ENCODE measurements at regions not wholly inside any gene's neighbourhood (a gene's known extent, or its start where the extent isn't known, plus 50 kb on each side); places are given as distances from the start of the nearest gene placed in this dataset.

DNA sequence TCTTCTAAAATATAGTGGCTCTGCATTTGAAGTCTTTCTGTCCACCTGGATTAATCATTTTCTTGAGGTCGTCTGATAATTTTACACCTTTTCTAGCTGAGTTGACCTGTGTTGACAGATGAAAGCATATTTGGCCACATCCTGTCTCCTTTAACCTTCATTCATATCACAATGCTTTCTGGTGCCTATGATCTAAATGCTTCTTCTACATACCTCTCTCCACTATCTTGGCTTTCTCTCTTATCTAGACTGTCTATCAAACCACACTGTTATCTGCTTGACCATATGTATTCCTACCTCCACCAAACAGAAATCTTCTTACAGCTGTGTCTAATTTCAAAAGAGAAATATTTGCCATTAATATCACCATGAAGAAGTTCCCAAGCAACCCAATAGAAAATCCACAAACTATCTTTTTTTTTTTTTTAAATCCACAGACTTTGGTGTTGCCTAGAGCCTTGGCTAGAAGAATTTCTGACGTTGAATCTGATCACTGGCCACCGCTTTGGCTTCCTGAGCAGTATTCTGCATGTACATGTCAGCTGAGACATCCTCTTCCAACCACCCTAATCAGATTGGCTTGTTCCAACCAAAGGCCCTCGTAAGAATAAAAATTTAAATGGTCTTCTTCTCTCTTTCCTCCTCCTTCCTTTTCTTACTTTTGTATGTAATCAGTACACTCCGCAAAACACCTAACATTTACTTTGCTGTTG, 66.3 kb upstream of the SP4 start:
- no peak for DNase-seq (ENCODE audit: low spot score)

DNA sequence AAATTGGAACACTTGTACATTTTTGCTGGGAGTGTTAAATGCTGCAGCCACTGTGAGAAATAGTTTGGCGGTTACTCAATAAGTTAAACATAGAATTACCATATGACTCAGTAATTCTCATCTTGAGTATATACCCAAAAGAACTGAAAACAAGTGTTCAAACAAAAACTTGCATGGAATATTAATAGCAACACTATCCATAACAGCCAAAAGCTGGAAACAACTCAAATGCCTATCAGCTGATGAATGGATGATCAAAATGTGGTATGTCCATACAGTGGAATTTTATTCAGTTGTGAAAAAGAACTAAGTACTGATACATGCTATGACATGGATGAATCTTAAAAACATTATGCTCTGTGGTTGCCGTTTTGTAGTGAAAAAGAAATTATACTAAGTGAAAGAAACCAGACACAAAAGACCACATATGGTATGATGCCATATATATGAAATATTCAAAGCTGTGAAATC, 63.0 kb upstream of the SP4 start:
- DNase-seq (ENCODE audit: low spot score) = no peak

DNA sequence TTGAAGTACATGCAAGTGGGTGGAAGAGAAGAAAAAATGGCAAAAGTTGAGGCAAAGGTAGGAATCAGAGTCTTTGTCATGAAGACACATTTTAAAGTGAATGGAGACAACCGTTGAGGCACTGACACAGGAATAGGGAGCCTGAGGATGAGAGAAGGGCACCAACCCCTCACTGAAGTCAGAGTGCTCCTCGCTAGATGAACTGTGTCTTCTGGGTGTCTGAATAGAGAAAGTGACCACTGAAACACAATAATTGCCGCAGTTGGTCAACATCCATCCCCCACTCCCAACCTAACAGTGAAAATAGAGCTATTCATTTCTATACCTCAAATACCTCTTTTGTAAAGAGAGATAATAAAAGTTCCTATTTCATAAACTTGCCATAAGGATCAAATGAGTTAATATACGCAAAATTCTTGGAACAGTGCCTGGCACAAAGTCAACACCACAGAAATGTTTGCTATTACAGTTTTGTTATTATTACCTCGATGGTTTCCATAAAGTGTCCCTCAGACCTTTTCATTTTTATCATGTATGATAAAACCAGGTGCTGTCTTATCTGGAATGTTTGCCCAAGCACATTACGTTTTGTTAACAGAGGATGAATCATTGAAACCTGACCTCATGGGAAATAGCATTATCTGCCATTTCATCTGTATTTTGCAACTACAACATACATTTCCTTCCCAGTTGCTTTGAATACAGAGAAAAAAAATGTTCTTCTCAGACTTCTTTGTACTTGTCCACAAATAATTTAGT, 61.8 kb upstream of the SP4 start:
- DNase-seq (ENCODE audit: low spot score) = no peak

DNA sequence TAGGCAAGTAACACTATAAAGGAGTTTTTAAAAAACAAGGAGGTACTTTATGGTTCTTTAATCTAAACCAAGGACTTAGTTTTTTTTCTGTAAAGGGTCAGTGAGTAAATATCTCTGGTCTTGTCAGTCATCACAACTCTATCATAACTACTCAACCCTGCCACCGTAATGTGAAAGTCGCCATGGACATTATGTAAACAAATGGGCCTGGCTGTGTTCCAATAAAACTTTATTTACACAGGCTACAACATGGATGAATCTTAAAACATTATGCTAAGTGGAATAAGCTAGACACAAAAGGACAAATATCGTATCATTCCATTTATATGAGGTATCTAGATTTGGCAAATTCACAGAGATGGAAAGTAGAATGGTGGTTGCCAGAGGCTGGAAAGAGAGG, 60.8 kb upstream of the SP4 start:
- no peak for DNase-seq (ENCODE audit: low spot score)

DNA sequence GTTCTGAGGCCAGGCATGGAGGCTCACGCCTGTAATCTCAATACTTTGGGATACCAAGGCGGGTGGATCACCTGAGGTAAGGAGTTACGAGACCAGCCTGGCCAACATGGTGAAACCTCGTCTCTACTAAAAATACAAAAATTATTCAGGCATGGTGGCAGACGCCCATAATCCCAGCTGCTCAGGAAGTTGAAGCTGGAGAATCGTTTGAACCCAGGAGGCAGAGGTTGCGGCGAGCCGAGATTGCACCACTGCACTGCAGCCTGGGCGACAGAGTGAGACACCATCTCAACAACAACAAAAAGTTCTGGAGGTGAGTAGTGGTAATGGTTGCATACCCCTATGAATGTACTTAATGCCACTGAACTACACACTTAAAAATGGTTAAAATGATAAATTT, 60.3 kb upstream of the SP4 start:
- no peak for DNase-seq (ENCODE audit: low spot score)

DNA sequence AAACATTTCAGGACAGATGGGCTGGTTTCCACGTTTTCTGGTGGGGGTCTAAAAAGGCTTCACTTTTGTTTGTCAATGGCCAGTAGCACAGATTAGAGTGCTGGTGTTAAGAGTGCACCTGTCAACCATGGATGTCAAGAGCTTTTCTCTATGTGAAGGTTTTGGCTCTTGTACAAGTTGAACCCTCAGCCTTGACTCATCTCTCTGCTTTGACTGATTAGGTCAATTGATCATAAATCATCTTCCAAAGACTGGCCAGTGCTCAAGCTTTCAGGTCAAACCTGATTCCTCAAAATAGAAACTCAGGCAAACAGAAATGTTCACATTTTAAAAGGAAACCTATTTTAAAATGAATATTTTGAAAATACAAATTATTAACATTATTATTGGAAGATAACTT, 59.6 kb upstream of the SP4 start:
- DNase-seq (ENCODE audit: low spot score) = no peak

DNA sequence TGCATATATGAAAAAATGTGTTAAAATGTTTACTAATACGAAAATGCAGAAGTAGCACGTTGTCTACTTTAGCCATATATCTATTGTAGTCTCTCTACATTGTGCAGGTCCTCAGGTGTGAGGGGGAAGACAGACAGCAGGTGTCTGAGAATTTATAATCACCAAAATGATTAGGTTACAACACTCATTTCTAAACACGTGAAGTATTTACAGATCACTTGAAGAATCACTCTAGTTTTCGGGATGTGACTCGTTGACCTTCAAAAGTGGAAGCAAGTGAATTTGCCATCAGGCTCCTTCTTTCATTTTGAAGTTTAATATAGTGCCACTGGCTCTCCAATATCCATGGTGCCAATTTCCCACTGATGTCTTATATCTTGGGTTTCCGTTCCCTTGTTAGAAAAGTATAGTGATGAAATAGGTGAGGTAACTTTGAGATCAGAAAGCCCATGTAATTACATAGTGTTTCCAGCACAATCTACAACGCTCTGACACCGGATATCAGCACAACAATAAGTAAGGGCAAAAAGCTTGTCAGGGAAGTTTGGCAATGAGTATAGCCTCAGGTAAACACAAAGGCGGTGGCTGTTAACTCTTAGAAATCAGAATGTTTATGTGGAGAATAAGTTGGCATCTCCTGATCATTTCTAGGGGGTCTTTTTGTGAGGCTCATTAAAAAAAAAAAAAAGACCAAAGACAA, 57.5 kb upstream of the SP4 start:
- DNase-seq (ENCODE audit: low spot score) = no peak

DNA sequence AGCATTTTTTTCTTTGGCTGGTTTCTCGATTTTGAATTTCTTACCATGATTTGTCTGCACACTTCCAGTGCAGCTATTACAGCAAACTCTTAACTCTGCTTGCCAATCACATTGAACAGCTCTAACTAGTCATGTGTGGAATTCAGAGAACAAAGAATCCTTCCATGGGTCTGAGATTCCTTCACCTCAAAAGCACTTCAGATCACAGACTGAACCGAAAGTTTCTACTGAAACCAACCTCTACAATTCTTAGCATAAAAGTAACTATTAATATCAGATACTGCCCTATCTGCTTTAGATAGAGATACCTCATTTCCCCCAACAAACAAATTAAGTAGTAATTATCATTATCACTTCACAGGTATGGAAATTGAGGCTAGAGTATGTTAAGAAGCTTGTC, 56.5 kb upstream of the SP4 start:
- no peak for DNase-seq (ENCODE audit: low spot score)

DNA sequence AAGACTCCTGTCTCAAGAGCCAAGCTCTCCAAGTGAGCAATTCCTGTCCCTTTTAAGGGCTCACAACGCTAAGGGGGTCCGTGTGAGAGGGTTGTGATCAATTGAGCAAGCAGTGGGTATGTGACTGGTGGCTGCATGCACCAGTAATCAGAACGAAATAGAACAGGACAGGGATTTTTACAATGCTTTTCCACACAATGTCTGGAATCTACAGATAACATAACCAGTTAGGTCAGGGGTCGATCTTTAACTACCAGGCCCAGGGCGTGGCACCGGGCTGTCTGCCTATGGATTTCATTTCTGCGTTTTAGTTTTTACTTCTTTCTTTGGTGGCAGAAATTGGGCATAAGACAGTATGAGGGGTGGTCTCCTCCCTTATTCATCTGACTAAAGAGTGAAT, 54.9 kb upstream of the SP4 start:
- DNase-seq (ENCODE audit: low spot score) = no peak

DNA sequence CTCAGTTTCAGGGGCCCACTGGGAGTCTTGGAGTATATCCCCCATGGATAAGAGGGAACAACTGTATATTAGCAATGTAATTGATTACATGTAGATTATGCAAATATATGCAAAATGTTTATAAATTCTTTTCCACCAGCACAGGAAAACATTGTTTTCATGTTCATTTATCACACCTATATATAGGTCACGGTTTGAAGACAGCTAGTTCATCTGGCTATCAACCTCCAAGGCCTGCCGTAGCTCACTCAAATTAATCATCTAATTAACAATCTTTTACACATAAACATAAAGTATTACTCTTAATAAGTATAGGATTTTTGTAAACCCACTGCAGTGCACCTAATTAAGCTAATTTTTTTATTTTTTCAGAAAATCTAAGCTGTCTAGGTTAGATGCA, 53.7 kb upstream of the SP4 start:
- DNase-seq (ENCODE audit: low spot score) = no peak

DNA sequence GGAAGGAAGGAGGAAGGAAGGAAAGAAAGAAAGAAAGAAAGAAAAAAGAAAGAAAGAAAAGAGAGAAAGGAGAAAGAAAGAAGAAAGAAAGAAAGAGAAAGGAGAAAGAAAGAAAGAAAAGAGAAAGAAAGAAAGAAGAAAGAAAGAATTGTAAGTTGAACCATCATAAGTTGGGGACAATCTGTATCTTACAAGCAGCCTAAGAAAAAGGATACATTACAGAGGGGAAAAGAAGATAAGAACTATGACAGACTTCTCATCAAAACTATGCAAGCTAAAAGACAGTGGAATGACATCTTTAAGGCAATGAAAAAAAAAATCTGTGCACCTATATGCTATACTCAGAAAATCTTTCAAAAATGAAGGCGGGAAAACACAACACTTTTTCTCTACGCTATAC, 50.3 kb upstream of the SP4 start:
- DNase-seq (ENCODE audit: low spot score) = no peak
